ENCODE measurements at regions not wholly inside any gene's neighbourhood (a gene's known extent, or its start where the extent isn't known, plus 50 kb on each side); places are given as distances from the start of the nearest gene placed in this dataset.

DNA sequence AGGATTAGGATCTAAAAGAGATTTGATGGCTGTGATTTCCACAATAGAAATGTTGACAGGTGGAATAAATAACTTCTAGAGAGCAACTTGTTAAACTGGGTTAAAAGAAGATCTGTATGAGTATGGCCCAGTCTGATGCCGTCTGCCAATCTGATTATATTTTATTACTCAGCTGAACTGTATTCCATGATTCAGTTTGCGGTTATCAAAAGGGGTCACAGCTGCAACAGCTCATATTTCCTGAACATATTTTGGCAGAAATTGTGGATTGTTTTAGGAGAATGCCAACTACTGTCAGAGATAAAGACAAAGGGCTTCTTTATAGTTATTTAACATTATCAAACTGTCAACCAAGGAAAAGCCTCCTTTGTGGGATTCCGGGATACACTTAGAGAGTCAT is 244.8 kb upstream of the MINDY3 start:
- no peak overlapping the region for H3K9ac ChIP-seq (ENCODE audit: low read length)
- no peak overlapping the region for H3K27ac ChIP-seq (ENCODE audit: low read length)
- no peak for DNase-seq
- H3K27me3 ChIP-seq (replicated peaks; ENCODE audit: insufficient read depth, low read length): no peaks in the 10 kb centered on the region
- no peaks in the 10 kb centered on the region for H3K36me3 ChIP-seq (replicated peaks; ENCODE audit: insufficient read depth, low read length)
- H3K9me2 ChIP-seq (replicated peaks; ENCODE audit: insufficient read depth, low read length): no peaks in the 10 kb centered on the region
- H3K4me1 ChIP-seq (ENCODE audit: low read length): no peaks in the 10 kb centered on the region
- H3F3A ChIP-seq (ENCODE audit: insufficient read depth, low read length): no peaks in the 10 kb centered on the region
- no peak overlapping the region for H3K4me2 ChIP-seq (ENCODE audit: low read depth, low read length)
- H3K79me2 ChIP-seq (ENCODE audit: low read length): no peaks in the 10 kb centered on the region
- no peak overlapping the region for H2AFZ ChIP-seq (ENCODE audit: low read length)
- H3K9me3 ChIP-seq (replicated peaks; ENCODE audit: insufficient read depth, low read length): no peaks in the 10 kb centered on the region
- H3K4me3 ChIP-seq (ENCODE audit: low read length): no peak overlapping the region
- H4K20me1 ChIP-seq (ENCODE audit: insufficient read depth, low read length): no peaks in the 10 kb centered on the region
- TF ChIP-seq, protein P1, sequence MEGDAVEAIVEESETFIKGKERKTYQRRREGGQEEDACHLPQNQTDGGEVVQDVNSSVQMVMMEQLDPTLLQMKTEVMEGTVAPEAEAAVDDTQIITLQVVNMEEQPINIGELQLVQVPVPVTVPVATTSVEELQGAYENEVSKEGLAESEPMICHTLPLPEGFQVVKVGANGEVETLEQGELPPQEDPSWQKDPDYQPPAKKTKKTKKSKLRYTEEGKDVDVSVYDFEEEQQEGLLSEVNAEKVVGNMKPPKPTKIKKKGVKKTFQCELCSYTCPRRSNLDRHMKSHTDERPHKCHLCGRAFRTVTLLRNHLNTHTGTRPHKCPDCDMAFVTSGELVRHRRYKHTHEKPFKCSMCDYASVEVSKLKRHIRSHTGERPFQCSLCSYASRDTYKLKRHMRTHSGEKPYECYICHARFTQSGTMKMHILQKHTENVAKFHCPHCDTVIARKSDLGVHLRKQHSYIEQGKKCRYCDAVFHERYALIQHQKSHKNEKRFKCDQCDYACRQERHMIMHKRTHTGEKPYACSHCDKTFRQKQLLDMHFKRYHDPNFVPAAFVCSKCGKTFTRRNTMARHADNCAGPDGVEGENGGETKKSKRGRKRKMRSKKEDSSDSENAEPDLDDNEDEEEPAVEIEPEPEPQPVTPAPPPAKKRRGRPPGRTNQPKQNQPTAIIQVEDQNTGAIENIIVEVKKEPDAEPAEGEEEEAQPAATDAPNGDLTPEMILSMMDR (IDR thresholded peaks at IDR 0.05; ENCODE audit: low read length): no peak
- TF ChIP-seq EZH2 (optimal IDR thresholded peaks at IDR 0.05; ENCODE audit: low read depth, low read length) (no peak), EZH2phosphoT487 (IDR thresholded peaks at IDR 0.05; ENCODE audit: low read length) (no peak)

DNA sequence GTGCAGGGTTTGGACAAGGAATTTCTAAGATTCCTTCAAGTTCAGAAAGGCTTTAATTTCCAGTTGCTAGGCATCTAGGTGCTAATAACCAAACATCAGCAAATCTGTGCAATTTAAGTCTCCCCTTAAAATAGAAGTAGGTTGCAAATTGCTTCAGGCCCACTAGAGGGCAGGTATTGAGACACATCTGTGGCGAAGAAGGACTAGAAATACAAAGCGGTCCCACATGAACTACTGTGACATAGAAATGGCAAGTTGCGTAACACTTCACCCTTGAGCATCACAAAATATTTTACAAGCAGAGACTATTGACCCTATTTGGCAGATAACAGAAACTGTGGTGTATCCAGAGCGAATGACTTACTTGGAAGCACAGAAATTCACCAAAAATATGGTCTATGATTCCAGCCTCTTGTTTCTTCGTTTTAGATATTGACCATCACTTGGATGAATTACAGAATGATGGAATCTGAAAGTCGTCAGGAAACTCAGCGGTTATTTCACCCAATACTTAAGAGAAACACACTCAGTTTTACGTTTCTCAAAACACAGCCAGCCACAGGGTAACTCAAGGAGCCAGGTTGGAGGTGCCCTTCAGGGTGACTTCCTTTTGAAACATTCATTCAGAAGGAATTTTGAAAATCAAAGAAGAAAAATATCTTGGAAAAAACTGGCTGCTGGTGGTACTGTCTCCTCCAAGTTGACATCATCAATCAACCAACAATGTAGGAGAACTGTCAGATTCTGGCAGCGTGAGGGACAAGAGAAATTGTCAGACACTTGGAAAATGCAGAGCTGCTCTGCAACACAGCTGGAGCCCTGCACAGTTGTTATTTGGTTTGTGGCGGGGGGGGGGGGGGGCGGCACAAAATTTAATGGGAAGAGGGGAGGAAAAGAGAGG is 256.3 kb upstream of the MINDY3 start:
- no peak overlapping the region for H3K9ac ChIP-seq (ENCODE audit: low read length)
- no peaks in the 10 kb centered on the region for H3K4me1 ChIP-seq (ENCODE audit: low read length)
- H4K20me1 ChIP-seq (ENCODE audit: insufficient read depth, low read length): no peaks in the 10 kb centered on the region
- no peak overlapping the region for H3K4me3 ChIP-seq (ENCODE audit: low read length)
- no peaks in the 10 kb centered on the region for H3K36me3 ChIP-seq (replicated peaks; ENCODE audit: insufficient read depth, low read length)
- peak; percentile 22 for DNase-seq
- no peaks in the 10 kb centered on the region for H3F3A ChIP-seq (ENCODE audit: insufficient read depth, low read length)
- H3K27ac ChIP-seq (ENCODE audit: low read length): no peak overlapping the region
- no peak overlapping the region for H3K4me2 ChIP-seq (ENCODE audit: low read depth, low read length)
- no peaks in the 10 kb centered on the region for H3K9me3 ChIP-seq (replicated peaks; ENCODE audit: insufficient read depth, low read length)
- H3K79me2 ChIP-seq (ENCODE audit: low read length): no peaks in the 10 kb centered on the region
- no peaks in the 10 kb centered on the region for H3K27me3 ChIP-seq (replicated peaks; ENCODE audit: insufficient read depth, low read length)
- H2AFZ ChIP-seq (ENCODE audit: low read length): no peak overlapping the region
- H3K9me2 ChIP-seq (replicated peaks; ENCODE audit: insufficient read depth, low read length): no peaks in the 10 kb centered on the region
- TF ChIP-seq EZH2 (optimal IDR thresholded peaks at IDR 0.05; ENCODE audit: low read depth, low read length): no peak
- TF ChIP-seq, protein P1 (IDR thresholded peaks at IDR 0.05; ENCODE audit: low read length): peak; percentile 56

DNA sequence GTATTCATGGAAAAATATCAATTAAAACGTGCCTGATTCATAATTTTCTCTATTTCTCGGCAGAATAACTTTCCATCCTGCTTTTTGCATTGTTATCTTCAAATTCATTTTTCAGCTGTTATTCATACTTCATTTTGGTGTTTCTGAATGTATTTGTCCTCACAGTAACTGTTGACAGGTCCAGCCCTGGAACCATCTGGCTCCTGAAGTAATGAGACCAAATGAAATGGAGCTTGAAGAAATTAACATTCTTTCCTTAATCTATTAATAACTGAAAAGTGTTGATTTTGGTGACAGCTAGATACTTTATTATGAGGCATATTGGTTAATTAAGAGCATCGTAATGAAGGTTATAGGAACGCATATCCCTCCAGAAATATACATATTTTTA is 257.0 kb upstream of the MINDY3 start:
- DNase-seq: no peak
- Histone ChIP-seq H3K36me3 (replicated peaks; ENCODE audit: insufficient read depth, low read length) (no peaks in the 10 kb centered on the region), H3K4me3 (ENCODE audit: low read length) (no peak overlapping the region), H3K27me3 (replicated peaks; ENCODE audit: insufficient read depth, low read length) (no peaks in the 10 kb centered on the region), H3K9ac (ENCODE audit: low read length) (no peak overlapping the region), H3K4me2 (ENCODE audit: low read depth, low read length) (no peak overlapping the region), H3K4me1 (ENCODE audit: low read length) (no peaks in the 10 kb centered on the region), H3K9me3 (replicated peaks; ENCODE audit: insufficient read depth, low read length) (no peaks in the 10 kb centered on the region), H2AFZ (ENCODE audit: low read length) (no peak overlapping the region), H3K79me2 (ENCODE audit: low read length) (no peaks in the 10 kb centered on the region), H3K9me2 (replicated peaks; ENCODE audit: insufficient read depth, low read length) (no peaks in the 10 kb centered on the region), H4K20me1 (ENCODE audit: insufficient read depth, low read length) (no peaks in the 10 kb centered on the region), H3K27ac (ENCODE audit: low read length) (no peak overlapping the region), H3F3A (ENCODE audit: insufficient read depth, low read length) (no peaks in the 10 kb centered on the region)
- TF ChIP-seq, protein P1 (IDR thresholded peaks at IDR 0.05; ENCODE audit: low read length): no peak
- TF ChIP-seq EZH2phosphoT487 (IDR thresholded peaks at IDR 0.05; ENCODE audit: low read length): no peak
- no peak for TF ChIP-seq EZH2 (optimal IDR thresholded peaks at IDR 0.05; ENCODE audit: low read depth, low read length)
